ENCODE measurements at regions not wholly inside any gene's neighbourhood (a gene's known extent, or its start where the extent isn't known, plus 50 kb on each side); places are given as distances from the start of the nearest gene placed in this dataset.

GRCh38 chr16:85194307-85195270 lies 82.3 kb upstream of the CIBAR2 start:
- DNase-seq (ENCODE audit: low read depth), result no peak
- no peak for TF ChIP-seq CTCF (conservative IDR thresholded peaks at IDR 0.05; ENCODE audit: low read depth, low read length)

GRCh38 chr16:85195271-85195647 lies 83.0 kb upstream of the CIBAR2 start:
- TF ChIP-seq CTCF (conservative IDR thresholded peaks at IDR 0.05; ENCODE audit: low read depth, low read length), result no peak
- no peak for DNase-seq (ENCODE audit: low read depth)

More at GRCh38 chr16:85194307-85195270, 82.3 kb upstream of the CIBAR2 start:
- H3K4me3 ChIP-seq (ENCODE audit: low read length), result no peak overlapping the region

GRCh38 chr16:85195900-85196772 lies 83.9 kb upstream of the CIBAR2 start:
- DNase-seq (ENCODE audit: low read depth), result no peak
- no peak overlapping the region for H3K4me3 ChIP-seq (ENCODE audit: low read length)
- no peak for TF ChIP-seq CTCF (conservative IDR thresholded peaks at IDR 0.05; ENCODE audit: low read depth, low read length)

More at GRCh38 chr16:85195271-85195647, 83.0 kb upstream of the CIBAR2 start:
- no peak overlapping the region for H3K4me3 ChIP-seq (ENCODE audit: low read length)

GRCh38 chr16:85196976-85197375 lies 84.7 kb upstream of the CIBAR2 start:
- no peak for TF ChIP-seq CTCF (conservative IDR thresholded peaks at IDR 0.05; ENCODE audit: low read depth, low read length)
- DNase-seq (ENCODE audit: low read depth), result no peak
- H3K4me3 ChIP-seq (ENCODE audit: low read length), result no peak overlapping the region

- DNase-seq (ENCODE audit: low read depth), result no peak
- no peak overlapping the region for H3K4me3 ChIP-seq (ENCODE audit: low read length)
- TF ChIP-seq CTCF (conservative IDR thresholded peaks at IDR 0.05; ENCODE audit: low read depth, low read length), result no peak
Measured at GRCh38 chr16:85197611-85198566, 85.6 kb upstream of the CIBAR2 start.

GRCh38 chr16:85199069-85199725 lies 86.9 kb upstream of the CIBAR2 start:
- DNase-seq (ENCODE audit: low read depth), result no peak
- no peak overlapping the region for H3K4me3 ChIP-seq (ENCODE audit: low read length)
- TF ChIP-seq CTCF (conservative IDR thresholded peaks at IDR 0.05; ENCODE audit: low read depth, low read length), result no peak
